ENCODE measurements at regions not wholly inside any gene's neighbourhood (a gene's known extent, or its start where the extent isn't known, plus 50 kb on each side); places are given as distances from the start of the nearest gene placed in this dataset.

- BruUV-seq (replicated peaks) = no TSS peak
- Mint-ChIP-seq H3K9me3 (ENCODE audit: unreplicated experiment) (no peaks in the 10 kb centered on the region), H3K27ac (ENCODE audit: unreplicated experiment) (no peak overlapping the region), H3K4me3 (ENCODE audit: unreplicated experiment) (no peak overlapping the region), H3K27me3 (ENCODE audit: insufficient read depth, unreplicated experiment) (no peaks in the 10 kb centered on the region), H3K4me1 (ENCODE audit: low read depth, unreplicated experiment) (no peaks in the 10 kb centered on the region), H3K36me3 (ENCODE audit: insufficient read depth, unreplicated experiment) (no peaks in the 10 kb centered on the region)
- ChIA-PET POLR2A (no interaction called here), CTCF (no interaction called here)
- TF ChIP-seq CTCF (IDR thresholded peaks at IDR 0.05; ENCODE audit: insufficient read depth in 1 of 2, low read depth in 1 of 2, low read length in 1 of 2, severe bottlenecking in 1 of 2, unreplicated experiment in 1 of 2) = no peak
- Histone ChIP-seq H3K4me1 (no peaks in the 10 kb centered on the region), H3K4me3 (ENCODE audit: low read depth, low read length) (no peak overlapping the region), H3K9me3 (no peaks in the 10 kb centered on the region), H3K36me3 (ENCODE audit: control insufficient read depth, insufficient read depth, low read length) (no peaks in the 10 kb centered on the region), H3K27me3 (replicated peaks; ENCODE audit: control insufficient read depth, insufficient read depth, low read length) (no peaks in the 10 kb centered on the region)
- intact Hi-C loops (cut with micrococcal nuclease; ENCODE audit: unreplicated experiment) = no loop called here
- DNase-seq = no peak
Measured at GRCh38 chr5:20245432-20245974, 257.5 kb upstream of the CDH18 start.

GRCh38 chr5:20241351-20241750 lies 253.4 kb upstream of the CDH18 start:
- Mint-ChIP-seq H3K36me3 (ENCODE audit: insufficient read depth, unreplicated experiment) (no peaks in the 10 kb centered on the region), H3K4me1 (ENCODE audit: low read depth, unreplicated experiment) (no peaks in the 10 kb centered on the region), H3K4me3 (ENCODE audit: unreplicated experiment) (no peak overlapping the region), H3K27ac (ENCODE audit: unreplicated experiment) (no peak overlapping the region), H3K27me3 (ENCODE audit: insufficient read depth, unreplicated experiment) (no peaks in the 10 kb centered on the region), H3K9me3 (ENCODE audit: unreplicated experiment) (no peaks in the 10 kb centered on the region)
- TF ChIP-seq CTCF (IDR thresholded peaks at IDR 0.05; ENCODE audit: insufficient read depth in 1 of 2, low read depth in 1 of 2, low read length in 1 of 2, severe bottlenecking in 1 of 2, unreplicated experiment in 1 of 2) = no peak
- no TSS peak for BruUV-seq (replicated peaks)
- Histone ChIP-seq H3K4me1 (no peaks in the 10 kb centered on the region), H3K9me3 (no peaks in the 10 kb centered on the region), H3K36me3 (ENCODE audit: control insufficient read depth, insufficient read depth, low read length) (no peaks in the 10 kb centered on the region), H3K4me3 (ENCODE audit: low read depth, low read length) (no peak overlapping the region), H3K27me3 (replicated peaks; ENCODE audit: control insufficient read depth, insufficient read depth, low read length) (no peaks in the 10 kb centered on the region)
- POLR2A ChIA-PET = no interaction called here
- no peak for DNase-seq
- CTCF ChIA-PET = no interaction called here
- intact Hi-C loops (cut with micrococcal nuclease; ENCODE audit: unreplicated experiment) = no loop called here

GRCh38 chr5:20231040-20231439 lies 243.0 kb upstream of the CDH18 start:
- Mint-ChIP-seq H3K27ac (ENCODE audit: unreplicated experiment) (no peak overlapping the region), H3K4me1 (ENCODE audit: low read depth, unreplicated experiment) (no peaks in the 10 kb centered on the region), H3K27me3 (ENCODE audit: insufficient read depth, unreplicated experiment) (no peaks in the 10 kb centered on the region), H3K4me3 (ENCODE audit: unreplicated experiment) (no peak overlapping the region), H3K36me3 (ENCODE audit: insufficient read depth, unreplicated experiment) (no peaks in the 10 kb centered on the region), H3K9me3 (ENCODE audit: unreplicated experiment) (no peaks in the 10 kb centered on the region)
- CTCF ChIA-PET = no interaction called here
- H3K4me1 ChIP-seq = no peaks in the 10 kb centered on the region
- H3K9me3 ChIP-seq = no peaks in the 10 kb centered on the region
- POLR2A ChIA-PET = no interaction called here
- BruUV-seq (replicated peaks) = no TSS peak
- H3K36me3 ChIP-seq (ENCODE audit: control insufficient read depth, insufficient read depth, low read length) = no peaks in the 10 kb centered on the region
- no peak overlapping the region for H3K4me3 ChIP-seq (ENCODE audit: low read depth, low read length)
- TF ChIP-seq CTCF (IDR thresholded peaks at IDR 0.05; ENCODE audit: insufficient read depth in 1 of 2, low read depth in 1 of 2, low read length in 1 of 2, severe bottlenecking in 1 of 2, unreplicated experiment in 1 of 2) = no peak
- DNase-seq = no peak
- H3K27me3 ChIP-seq (replicated peaks; ENCODE audit: control insufficient read depth, insufficient read depth, low read length) = no peaks in the 10 kb centered on the region
- intact Hi-C loops (cut with micrococcal nuclease; ENCODE audit: unreplicated experiment) = loop anchor here (1.0 kb wide), 1 partner anchor 436 kb away; no protein-coding TSS in a partner anchor

Data from Caco-2 (cell line).